Fibroblast of skin of scalp (primary cell): ENCODE measurements at regions not wholly inside any gene's neighbourhood (a gene's known extent, or its start where the extent isn't known, plus 50 kb on each side); places are given as distances from the start of the nearest gene placed in this dataset.
"Not testable (repeated sequence)": the region's sequence is repeated elsewhere in the genome, so short reads cannot be mapped to it uniquely, and the experiment has no call there.

ENCODE experiments used
- DNase-seq: peaks from one replicate; pipeline ENCODE4 v3.0.0-alpha.2; 2013

DNA sequence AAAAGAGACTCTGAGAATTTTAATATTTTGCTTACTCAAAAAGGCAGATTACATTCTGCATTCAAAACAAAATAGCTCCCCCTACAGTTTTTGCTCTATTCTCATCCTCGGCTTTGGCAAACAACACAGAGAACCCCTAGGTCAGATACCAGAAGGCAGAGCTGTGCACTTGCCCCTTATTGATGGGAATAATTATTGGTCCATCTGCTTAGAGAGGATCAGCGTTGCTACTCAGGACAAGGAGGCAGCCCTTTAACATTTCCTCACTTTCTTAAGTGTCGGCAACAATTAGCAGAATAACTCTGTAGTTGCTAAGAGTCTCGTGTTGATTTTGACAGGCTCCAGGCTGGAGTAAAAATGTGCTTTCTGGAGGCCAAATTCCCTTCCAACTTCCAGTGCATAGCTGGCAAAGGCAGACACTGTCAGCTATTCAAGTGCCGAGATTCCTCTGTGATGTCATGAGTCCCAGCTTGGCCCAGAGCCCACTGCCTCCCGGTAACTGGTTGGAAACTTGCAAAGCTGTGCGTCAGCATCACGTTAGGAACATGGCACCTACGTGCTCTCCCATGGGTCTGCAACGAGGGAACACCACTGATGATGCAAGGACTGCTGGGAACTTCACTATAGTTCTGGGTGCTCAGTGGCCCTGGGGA is 482.7 kb upstream of the ADAMTS9 start:
- peak; percentile 65 for DNase-seq

DNA sequence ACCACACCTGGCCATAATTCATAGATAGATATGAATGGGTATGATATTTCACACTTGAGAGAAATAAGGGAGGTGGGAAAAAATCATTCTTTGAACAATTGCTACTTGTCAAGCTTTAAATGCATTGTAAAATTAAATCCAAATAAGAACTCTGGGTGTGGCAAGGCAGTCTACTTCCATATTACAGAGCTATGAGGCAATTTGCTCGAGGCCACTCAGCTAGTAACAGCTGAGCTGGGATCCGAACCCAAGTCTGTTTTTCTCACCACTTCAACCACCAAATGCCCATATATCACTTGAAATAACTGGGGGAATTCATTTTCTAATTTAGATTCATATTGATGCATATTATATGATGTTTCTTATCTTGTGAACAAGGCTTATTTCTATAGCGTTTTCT is 482.2 kb upstream of the ADAMTS9 start:
- DNase-seq, result no peak

DNA sequence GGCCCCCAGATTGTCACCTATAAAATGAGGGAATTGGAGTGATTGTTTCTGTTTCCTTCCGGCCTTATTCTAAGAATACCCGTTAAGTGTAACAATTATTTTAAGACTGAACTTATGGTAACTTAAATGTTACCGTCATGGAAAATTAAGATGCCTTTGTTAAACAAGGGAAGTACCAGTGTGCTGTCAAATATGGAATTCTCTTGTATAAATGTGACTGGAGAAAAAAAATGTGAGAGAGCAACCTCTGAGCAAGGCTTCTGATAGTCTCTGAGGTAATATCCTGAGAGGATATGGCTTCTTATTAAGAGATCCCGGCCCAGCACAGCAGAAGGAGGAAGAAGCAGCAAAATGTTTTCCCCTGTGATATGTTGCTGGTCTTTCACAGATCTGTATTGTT is 480.7 kb upstream of the ADAMTS9 start:
- DNase-seq, result no peak

DNA sequence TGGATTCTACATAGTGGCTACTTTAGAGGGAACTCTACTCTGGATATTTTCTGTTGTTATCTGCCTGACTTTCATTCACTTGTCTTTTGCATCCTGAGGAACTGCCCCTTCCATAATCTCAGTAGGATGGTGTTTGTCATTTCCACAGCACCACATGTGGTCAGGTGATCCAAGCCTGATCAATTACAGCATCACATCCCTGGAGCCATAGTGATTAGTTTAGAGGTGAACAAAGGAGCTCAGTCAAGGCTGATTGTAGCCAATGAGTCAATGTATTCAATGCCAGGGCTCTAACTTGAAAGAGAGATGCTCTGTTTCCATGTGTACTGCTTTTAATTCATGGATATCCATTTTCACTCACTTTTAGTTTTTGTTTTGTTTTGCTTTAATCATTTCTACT is 478.7 kb upstream of the ADAMTS9 start:
- DNase-seq, result no peak

DNA sequence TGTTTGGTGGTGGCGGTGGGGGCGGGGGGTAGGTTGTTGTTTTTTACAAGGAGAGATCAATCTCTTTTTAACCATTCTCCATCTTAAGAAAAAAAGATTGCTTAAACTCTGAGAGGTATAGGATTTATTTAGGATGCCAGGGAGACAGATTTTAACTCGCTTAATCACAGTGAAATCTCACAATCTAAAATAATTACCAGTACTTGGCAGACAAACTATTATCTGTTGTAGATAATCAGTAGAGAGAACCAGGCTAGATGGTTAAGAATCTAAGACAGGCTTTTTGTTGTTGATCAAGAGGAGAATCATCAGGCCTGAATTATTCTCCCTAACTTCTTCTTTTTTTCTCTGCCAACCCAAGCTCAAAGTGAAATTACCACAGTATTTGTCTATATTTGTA is 470.2 kb upstream of the ADAMTS9 start:
- no peak for DNase-seq

DNA sequence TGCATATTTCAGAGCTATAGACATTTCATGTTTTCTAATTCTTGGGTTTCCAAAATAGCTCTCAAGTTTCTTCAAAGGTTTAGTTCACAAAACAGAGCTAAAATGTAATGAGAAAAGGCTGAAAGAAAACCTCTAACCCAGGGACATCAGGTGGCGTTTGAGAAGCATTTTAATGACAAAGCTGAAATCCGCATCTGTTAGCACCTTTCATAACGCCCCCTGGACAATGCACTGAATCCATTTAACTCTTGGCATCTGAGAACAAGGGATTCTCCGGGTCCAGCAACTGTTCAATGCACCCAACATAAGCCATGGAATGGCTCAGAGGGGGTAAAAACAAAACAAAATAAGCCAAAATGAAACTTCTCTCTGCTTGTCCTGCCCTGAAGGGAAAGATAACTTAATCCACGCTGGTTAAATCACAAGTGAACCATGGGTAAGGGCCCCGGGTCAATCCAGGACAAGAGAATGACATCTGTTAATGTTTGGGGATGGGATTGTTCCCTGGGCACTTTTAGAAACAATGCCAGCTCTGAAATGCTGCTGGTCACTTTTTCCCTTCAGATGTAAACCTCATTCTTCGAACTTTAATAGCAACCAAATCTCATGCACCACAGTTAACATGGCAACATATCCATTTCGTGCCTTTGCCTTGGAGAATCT is 466.2 kb upstream of the ADAMTS9 start:
- no peak for DNase-seq

DNA sequence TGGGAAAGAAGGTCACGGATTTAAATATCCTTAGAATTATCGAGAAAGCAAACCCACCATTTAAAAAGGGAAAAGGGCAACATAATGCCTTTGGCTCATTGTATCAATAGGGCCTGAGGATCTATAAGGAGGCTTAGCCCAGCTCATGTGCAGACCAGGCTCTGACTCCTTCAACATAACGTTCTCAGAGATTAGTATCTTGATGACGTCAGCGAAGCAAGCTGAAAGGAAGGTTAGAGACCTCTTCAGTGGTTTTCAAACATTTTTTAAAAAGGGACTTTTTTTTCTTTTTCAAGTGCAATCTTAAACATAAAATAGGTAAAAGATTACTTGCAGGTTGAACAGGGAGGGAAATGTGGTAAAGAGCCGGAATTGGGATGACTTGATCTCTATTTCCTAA is 463.9 kb upstream of the ADAMTS9 start:
- no peak for DNase-seq

DNA sequence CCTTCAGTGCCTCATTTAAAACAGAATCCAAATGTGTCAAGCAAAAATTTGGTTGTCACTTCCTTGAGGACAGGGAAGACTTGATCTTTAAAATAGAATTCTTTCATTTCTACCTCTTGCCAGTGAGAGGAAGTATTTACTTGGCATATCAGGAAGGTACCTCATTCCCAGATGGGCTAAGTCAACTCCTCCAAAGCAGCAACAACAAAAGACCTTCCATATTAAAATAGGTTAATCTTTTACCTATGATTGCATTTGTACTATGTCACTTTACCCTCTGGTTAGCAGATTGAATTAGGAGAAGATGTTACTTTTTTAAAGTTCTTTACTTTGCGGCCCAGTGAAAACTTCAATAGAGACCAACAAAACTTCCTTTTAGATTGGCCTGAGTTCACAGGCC is 462.1 kb upstream of the ADAMTS9 start:
- DNase-seq, result no peak

DNA sequence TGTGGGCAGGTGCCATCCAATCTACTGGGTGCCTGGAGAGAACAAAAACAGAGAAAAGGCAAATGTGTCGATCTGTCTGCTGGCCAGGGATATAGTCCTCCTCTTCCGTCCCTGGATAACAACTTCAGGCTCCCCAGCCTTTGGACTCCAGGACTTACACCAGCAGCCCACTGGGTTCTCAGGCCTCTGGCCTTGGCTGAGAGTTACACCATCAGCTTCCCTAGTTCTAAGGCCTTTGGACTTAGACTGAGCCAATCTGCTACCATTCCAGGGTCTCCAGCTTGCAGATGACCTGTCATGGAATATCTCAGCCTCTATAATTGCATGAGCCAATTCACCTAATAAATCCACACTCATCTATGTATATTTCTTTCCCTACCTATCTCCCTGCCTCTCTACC is 460.9 kb upstream of the ADAMTS9 start:
- no peak for DNase-seq

DNA sequence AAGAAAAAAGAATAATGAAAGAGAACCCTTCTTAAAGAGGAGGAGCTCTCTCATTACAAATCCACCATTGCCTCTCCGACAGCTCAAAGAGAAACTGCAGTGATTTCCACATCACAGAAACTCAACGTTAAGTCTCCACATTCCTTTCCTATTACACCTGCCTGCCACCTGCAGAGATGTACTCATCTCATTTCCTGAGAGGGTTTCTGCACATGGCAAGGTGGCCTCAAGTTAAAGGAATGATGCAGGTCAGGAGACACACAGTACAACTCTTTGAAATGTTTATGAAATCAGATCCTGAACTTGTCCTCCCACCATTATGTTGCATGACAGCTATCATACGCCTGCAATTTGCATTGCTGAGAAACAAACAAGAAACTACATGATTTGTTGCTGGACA is 458.4 kb upstream of the ADAMTS9 start:
- DNase-seq, result peak; percentile 35

DNA sequence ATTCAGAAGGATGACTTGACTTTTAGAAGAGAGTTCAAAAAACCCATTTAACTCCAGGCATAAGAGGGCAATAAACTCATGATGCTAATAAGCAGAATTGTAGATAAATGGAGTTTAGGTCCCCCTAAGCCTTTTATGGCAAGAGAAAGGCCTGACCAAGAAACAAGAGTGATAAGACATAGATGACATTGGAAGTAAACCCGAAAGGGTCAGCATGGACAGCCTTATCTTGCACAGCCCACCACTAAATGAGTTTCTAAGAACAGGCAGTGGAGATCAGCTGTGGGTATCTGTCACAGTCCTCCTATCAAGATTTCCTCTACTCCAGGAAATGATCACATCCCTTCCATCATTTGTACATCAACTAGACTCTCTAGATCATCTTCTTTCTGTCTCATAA is 457.9 kb upstream of the ADAMTS9 start:
- no peak for DNase-seq

DNA sequence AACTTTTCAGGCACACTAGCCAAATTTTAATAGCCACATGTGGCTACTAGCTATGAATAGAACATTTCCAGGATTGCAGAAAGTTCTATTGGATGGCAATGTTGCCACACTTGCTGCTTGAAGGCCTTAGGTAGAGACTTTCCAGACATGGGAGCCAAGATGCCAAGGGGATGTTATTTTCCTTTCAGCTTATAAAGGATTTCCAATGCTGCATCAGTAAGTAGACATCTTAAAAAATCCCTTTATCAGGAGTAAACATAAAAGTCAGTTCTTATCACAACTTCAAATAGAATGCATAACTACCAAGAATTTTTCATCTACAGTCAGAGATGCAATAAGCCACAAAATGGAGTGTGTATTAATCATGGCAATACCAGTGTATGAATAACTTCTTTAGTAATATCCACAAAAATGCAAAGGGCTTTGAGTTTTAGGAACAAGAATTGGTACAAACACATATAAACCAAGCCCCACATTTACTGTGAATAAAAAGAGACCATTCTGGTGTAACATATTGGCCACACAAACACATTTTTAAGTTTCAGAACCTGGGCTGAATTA is 457.1 kb upstream of the ADAMTS9 start:
- peak; percentile 59 for DNase-seq

DNA sequence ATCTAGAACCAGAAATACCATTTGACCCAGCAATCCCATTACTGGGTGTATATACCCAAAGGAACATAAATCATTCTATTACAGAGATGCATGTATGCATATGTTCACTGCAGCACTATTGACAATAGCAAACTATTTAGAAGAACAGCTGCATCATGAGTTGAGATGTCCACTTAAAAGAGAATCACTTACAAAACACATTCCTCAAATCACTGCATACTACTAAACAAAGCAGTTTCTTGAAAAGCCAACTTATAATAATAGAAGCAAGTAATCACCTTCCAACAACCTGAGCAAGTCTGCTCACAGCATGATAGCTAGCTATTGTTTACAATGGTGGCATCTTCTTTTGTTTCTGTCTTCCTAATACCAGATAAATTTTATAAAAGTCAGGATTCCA is 454.7 kb upstream of the ADAMTS9 start:
- no peak for DNase-seq

DNA sequence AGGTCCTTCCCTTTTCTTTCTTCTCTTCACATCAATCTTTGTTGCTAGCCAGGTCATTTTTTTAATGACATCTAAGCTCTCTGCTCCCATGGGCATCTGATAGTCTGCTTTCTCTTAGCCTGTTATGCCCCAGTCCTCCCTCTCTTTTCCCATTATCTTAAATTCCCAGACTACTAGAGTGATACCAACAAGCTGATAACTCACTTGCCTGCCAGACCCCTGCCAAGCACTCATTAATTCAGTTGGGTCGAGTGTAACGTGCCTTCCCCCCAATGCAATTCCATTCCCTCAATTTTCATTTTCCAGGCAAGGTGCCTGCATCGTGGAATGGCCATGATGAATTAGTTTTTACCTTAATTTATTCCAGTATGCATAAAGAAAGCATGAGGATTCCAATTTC is 450.8 kb upstream of the ADAMTS9 start:
- no peak for DNase-seq

DNA sequence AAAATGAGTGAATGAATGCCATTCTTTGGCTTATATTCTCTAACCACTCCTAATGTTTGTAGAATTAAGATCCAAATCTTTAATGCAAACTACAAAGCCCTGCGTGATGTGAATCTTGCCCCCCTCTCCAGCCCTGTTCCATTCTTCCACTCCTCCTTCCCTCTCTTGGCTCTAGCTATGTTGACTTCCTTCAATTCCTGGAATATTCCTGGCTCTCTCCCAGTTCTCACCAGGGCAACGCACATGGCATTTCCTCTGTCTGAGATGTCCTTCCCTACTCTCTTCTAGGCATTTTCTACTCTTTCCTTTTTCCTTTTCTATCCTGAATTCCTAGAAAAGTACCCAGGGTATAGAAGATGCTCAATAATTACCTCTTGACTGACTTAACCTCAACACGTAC is 446.0 kb upstream of the ADAMTS9 start:
- DNase-seq, result peak; percentile 47

DNA sequence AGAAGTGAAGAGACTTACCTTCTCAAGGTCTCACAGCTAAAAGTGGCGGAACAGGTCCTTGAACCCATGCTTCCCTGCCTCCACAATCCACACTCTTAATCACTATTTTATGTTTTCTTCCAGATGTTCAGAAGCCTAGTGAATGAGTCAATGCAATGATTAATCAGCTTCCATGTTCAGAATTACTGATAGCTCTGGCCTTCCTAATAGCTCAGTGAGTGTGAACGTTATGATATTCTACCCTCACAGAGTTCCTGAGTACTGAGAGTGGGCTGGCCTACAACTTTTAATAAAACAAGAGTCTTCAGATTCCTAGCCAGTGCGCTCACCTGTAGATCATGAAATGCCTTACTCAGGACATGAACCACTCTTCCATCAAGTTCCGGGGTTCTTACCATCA is 443.0 kb upstream of the ADAMTS9 start:
- no peak for DNase-seq

DNA sequence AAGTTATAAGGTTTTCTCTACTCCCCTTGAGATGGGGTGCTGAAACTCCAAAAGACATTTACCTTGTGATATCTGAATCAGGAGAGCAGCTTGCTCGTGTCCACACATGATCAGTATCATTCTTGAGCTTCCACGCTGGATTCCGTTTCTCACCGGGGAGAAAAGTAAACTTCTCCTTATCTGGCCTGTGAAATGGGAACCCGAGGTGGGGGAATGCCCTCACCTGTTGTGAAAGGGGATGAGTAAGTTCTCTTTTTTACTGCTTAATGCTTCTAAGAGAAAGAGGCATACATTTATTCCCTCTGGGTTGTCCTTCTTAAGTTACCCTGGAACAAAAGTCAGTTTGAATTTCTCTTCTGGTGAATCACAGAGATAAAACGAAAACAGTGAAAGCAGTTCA is 440.5 kb upstream of the ADAMTS9 start:
- DNase-seq, result no peak

DNA sequence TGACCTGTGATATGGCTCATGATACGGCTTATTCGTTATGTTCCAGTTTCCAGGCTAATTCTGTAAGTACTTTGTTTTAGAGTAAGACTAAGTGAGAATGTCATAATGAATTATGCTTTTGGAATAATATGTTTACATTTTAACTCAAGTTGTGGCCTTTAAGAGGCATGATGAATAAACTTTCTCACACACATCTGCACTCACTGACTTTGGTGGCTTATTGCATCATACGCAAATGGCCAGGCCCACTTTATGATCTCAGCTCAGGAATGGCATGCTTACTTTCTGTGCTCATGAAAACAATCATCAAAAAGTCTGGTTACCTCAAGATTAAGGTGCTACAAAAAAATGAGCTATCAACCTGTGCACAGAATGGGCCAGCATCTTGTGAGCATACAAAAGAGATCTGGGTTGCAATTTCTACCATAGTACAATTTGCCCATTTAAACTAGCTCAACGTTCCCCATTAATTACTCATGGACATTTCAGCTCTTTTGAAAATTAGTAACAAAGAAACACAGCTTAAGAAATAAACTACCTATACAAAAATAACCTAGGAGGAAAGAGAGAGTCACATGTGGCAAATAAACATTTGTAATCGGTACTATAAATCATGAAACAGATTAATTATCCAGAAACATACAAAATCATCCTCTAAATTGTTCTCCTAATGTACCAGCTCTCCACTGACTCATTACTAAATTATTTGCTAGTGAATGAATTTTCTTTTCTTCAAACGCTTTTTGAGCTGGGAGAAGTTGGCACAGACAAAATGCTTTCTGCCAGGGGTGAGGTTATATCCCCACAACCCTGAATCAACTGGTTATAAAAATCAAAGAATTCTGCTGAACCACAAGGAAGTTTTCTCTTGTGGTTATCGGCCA is 439.0 kb upstream of the ADAMTS9 start:
- peak; percentile 59 for DNase-seq

DNA sequence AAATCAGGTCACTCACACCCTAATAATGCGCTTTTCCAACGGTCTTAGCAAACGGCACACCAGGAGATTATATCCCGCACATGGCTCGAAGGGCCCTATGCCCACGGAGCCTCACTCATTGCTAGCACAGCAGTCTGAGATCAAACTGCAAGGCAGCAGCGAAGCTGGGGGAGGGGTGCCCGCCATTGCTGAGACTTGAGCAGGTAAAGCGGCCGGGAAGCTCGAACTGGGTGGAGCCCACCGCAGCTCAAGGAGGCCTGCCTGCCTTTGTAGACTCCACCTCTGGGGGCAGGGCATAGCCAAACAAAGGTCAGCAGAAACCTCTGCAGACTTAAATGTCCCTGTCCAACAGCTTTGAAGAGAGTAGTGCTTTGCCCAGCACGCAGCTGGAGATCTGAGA is 432.4 kb upstream of the ADAMTS9 start:
- DNase-seq, result not testable (repeated sequence)

DNA sequence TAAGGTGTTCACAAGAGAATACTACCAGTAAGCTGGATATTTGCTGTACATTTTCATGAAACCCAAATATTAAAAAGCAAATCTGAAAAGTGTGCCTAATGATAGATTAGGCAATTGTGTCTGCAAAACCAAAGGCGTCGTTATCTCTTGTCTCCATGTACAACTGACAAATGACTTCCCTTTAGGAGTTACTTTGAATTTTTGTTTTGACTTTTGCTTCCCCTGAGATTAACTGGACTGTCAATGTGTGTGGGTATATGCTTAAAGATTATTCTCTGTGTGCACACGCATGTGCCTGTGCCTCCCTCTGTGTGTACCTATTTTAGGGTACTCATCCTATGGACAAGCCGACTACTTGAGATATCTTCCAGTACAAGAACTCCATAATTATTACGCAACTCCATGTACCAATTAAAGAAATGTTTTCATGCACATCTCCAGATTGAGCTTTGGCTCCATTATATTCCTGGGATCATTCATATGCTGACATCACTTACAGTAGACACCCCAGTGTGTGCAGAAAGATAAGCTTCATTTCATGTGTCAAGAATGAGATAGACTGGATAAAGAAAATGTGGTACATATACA is 431.2 kb upstream of the ADAMTS9 start:
- no peak for DNase-seq

DNA sequence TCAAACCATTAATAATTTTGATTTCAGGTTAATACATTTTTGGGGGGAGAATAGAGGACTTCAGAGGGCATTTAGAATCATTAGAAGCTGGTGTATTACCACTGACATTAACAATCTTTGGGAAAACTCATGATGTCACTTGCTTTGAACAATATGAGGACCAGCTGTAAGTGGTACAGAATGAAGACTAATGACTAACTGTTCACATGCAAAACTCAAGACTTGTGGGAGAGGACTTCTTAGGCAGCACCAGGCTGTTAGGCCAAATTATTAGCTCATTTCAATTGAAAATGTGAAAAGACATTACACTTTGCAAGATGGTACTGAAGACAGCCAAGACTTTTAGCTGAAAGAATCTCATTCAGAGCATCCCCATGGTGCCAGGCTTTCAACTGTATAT is 426.2 kb upstream of the ADAMTS9 start:
- DNase-seq, result no peak

DNA sequence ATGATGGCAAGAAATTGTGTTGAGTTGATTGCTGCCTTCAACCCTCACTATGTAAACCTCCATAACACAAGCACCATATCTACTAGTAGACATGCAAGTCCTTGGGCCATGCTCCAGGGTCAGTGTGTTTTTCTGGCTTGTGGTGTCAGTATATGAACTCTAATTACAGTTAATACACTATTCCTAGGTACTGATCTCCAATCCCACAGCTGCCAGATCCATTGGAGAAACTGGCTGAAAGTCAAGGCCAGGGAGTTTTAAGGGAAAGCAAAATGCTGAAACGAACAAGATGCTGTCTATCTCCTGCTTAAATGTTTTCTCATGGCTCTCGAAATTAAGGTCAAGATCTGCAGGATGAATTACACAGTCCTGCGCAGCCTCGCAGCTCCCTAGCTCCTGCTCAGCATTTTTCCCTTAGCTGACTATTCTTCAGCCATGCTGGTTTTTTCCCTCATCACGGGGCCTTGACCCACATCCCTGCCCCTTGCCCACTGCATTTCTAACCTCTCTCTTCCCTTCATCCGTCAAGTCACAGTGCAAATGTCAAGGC is 425.0 kb upstream of the ADAMTS9 start:
- no peak for DNase-seq

DNA sequence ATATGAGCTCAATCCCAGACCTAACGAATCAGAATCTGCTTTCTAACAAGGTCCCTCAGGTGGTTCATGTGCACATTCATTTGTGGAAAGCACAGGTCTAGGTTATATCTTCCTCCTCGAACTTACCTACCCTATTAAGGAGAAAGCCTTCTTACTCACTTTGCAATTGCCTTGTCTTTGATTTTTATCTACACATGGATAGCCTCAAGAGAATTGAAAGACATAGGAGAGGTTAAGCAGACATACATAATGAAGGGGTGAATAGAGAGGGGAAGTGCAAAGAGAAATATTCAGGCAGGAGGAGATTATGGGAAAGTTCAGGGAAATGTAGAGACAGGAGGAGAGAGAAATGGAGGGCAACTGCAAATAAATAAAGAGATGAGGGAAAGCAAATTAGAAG is 422.9 kb upstream of the ADAMTS9 start:
- DNase-seq, result no peak
